ENCODE measurements at regions not wholly inside any gene's neighbourhood (a gene's known extent, or its start where the extent isn't known, plus 50 kb on each side); places are given as distances from the start of the nearest gene placed in this dataset.

GRCh38 chr3:178022599-178022998, 513.6 kb upstream of the KCNMB2 start:
- Histone ChIP-seq H3K4me1 (ENCODE audit: control insufficient read depth in 2 of 2, insufficient read depth in 2 of 2, low read length in 2 of 2) (no peaks in the 10 kb centered on the region), H3K27me3 (ENCODE audit: control insufficient read depth in 2 of 2, insufficient read depth in 2 of 2, low read length in 2 of 2) (no peaks in the 10 kb centered on the region), H3K9me3 (ENCODE audit: control insufficient read depth in 2 of 2, low read length in 2 of 2) (no peaks in the 10 kb centered on the region), H3K27ac (ENCODE audit: low read depth in 2 of 2, low read length in 2 of 2) (no peak overlapping the region), H3K4me3 (ENCODE audit: low read length in 2 of 2) (no peak overlapping the region), H3K9ac (ENCODE audit: low read depth in 1 of 2, low read length in 2 of 2) (no peak overlapping the region), H3K36me3 (ENCODE audit: control insufficient read depth in 2 of 2, insufficient read depth in 2 of 2, low read length in 2 of 2) (no peaks in the 10 kb centered on the region)

DNA sequence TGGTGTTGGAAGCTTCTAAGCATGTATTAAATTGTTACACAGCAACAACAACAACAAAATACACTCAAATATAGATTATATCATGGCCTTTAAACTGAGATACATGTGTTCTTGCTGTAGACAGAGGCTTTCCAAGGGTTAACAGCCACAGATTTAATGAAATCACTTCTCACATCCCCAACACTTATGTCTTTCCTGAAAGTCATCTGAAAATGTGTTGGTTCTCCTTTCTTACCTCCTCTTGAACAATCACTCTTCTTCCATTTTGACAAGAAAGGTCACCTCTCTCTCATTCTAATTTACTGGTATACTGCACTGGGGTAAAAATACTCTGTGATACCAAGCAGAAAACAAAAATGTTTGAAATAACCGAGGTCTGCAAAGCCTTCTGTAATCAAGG, 507.3 kb upstream of the KCNMB2 start:
- H3K27ac ChIP-seq (ENCODE audit: low read depth in 2 of 2, low read length in 2 of 2) = no peak overlapping the region
- no peak overlapping the region for H3K4me3 ChIP-seq (ENCODE audit: low read length in 2 of 2)
- no peaks in the 10 kb centered on the region for H3K27me3 ChIP-seq (ENCODE audit: control insufficient read depth in 2 of 2, insufficient read depth in 2 of 2, low read length in 2 of 2)
- no peaks in the 10 kb centered on the region for H3K9me3 ChIP-seq (ENCODE audit: control insufficient read depth in 2 of 2, low read length in 2 of 2)
- no peaks in the 10 kb centered on the region for H3K36me3 ChIP-seq (ENCODE audit: control insufficient read depth in 2 of 2, insufficient read depth in 2 of 2, low read length in 2 of 2)
- no peak overlapping the region for H3K9ac ChIP-seq (ENCODE audit: low read depth in 1 of 2, low read length in 2 of 2)
- no peaks in the 10 kb centered on the region for H3K4me1 ChIP-seq (ENCODE audit: control insufficient read depth in 2 of 2, insufficient read depth in 2 of 2, low read length in 2 of 2)

GRCh38 chr3:178036451-178037144, 499.6 kb upstream of the KCNMB2 start:
- Histone ChIP-seq H3K4me1 (ENCODE audit: control insufficient read depth in 2 of 2, insufficient read depth in 2 of 2, low read length in 2 of 2) (no peaks in the 10 kb centered on the region), H3K27ac (ENCODE audit: low read depth in 2 of 2, low read length in 2 of 2) (no peak overlapping the region), H3K9me3 (ENCODE audit: control insufficient read depth in 2 of 2, low read length in 2 of 2) (no peaks in the 10 kb centered on the region), H3K36me3 (ENCODE audit: control insufficient read depth in 2 of 2, insufficient read depth in 2 of 2, low read length in 2 of 2) (no peaks in the 10 kb centered on the region), H3K4me3 (ENCODE audit: low read length in 2 of 2) (no peak overlapping the region), H3K27me3 (ENCODE audit: control insufficient read depth in 2 of 2, insufficient read depth in 2 of 2, low read length in 2 of 2) (no peaks in the 10 kb centered on the region), H3K9ac (ENCODE audit: low read depth in 1 of 2, low read length in 2 of 2) (no peak overlapping the region)

GRCh38 chr3:178041931-178042330, 494.3 kb upstream of the KCNMB2 start:
- no peaks in the 10 kb centered on the region for H3K4me1 ChIP-seq (ENCODE audit: control insufficient read depth in 2 of 2, insufficient read depth in 2 of 2, low read length in 2 of 2)
- H3K9me3 ChIP-seq (ENCODE audit: control insufficient read depth in 2 of 2, low read length in 2 of 2) = no peaks in the 10 kb centered on the region
- H3K27ac ChIP-seq (ENCODE audit: low read depth in 2 of 2, low read length in 2 of 2) = no peak overlapping the region
- H3K27me3 ChIP-seq (ENCODE audit: control insufficient read depth in 2 of 2, insufficient read depth in 2 of 2, low read length in 2 of 2) = no peaks in the 10 kb centered on the region
- no peaks in the 10 kb centered on the region for H3K36me3 ChIP-seq (ENCODE audit: control insufficient read depth in 2 of 2, insufficient read depth in 2 of 2, low read length in 2 of 2)
- no peak overlapping the region for H3K9ac ChIP-seq (ENCODE audit: low read depth in 1 of 2, low read length in 2 of 2)
- no peak overlapping the region for H3K4me3 ChIP-seq (ENCODE audit: low read length in 2 of 2)

DNA sequence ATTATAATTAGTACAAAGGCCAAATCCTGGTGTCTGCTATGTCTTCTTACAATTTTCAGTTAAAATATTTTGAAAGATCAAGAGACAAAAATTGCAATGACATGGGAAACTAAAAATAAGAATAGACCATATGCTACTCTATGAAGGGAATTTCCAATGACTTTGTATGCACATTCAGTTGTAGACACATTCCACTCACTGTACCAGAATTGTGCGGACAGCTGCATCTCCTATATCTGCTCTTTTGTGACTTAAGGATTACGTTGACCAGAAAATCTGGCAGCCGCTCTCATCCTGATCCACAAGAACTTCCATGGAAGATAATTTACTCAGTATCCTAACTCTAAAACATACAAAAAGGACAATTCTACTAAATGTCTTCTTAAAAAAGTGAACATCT, 493.9 kb upstream of the KCNMB2 start:
- H3K36me3 ChIP-seq (ENCODE audit: control insufficient read depth in 2 of 2, insufficient read depth in 2 of 2, low read length in 2 of 2) = no peaks in the 10 kb centered on the region
- H3K9me3 ChIP-seq (ENCODE audit: control insufficient read depth in 2 of 2, low read length in 2 of 2) = no peaks in the 10 kb centered on the region
- H3K27ac ChIP-seq (ENCODE audit: low read depth in 2 of 2, low read length in 2 of 2) = no peak overlapping the region
- H3K4me3 ChIP-seq (ENCODE audit: low read length in 2 of 2) = no peak overlapping the region
- H3K4me1 ChIP-seq (ENCODE audit: control insufficient read depth in 2 of 2, insufficient read depth in 2 of 2, low read length in 2 of 2) = no peaks in the 10 kb centered on the region
- H3K9ac ChIP-seq (ENCODE audit: low read depth in 1 of 2, low read length in 2 of 2) = no peak overlapping the region
- H3K27me3 ChIP-seq (ENCODE audit: control insufficient read depth in 2 of 2, insufficient read depth in 2 of 2, low read length in 2 of 2) = no peaks in the 10 kb centered on the region

DNA sequence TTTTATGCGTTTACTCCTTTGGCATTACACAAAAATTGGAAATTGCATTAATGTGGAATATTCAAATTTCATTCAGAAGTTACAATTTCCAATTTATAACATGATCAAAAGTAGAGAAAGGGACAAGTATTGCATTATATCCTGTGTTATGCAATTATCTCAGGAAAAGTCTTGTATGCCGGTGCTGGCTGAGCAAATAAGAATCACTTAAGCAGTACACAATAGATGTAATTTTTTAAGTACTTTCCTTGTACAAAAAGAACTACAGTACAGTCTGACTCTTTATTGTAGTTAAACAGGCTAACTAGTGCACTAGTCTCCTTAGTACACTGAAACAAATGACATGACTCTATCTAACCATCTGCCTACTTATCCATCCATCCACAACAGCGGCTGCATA, 493.2 kb upstream of the KCNMB2 start:
- no peaks in the 10 kb centered on the region for H3K9me3 ChIP-seq (ENCODE audit: control insufficient read depth in 2 of 2, low read length in 2 of 2)
- no peak overlapping the region for H3K27ac ChIP-seq (ENCODE audit: low read depth in 2 of 2, low read length in 2 of 2)
- no peaks in the 10 kb centered on the region for H3K36me3 ChIP-seq (ENCODE audit: control insufficient read depth in 2 of 2, insufficient read depth in 2 of 2, low read length in 2 of 2)
- H3K27me3 ChIP-seq (ENCODE audit: control insufficient read depth in 2 of 2, insufficient read depth in 2 of 2, low read length in 2 of 2) = no peaks in the 10 kb centered on the region
- H3K4me3 ChIP-seq (ENCODE audit: low read length in 2 of 2) = no peak overlapping the region
- no peaks in the 10 kb centered on the region for H3K4me1 ChIP-seq (ENCODE audit: control insufficient read depth in 2 of 2, insufficient read depth in 2 of 2, low read length in 2 of 2)
- no peak overlapping the region for H3K9ac ChIP-seq (ENCODE audit: low read depth in 1 of 2, low read length in 2 of 2)

- Histone ChIP-seq H3K4me3 (ENCODE audit: low read length in 2 of 2) (no peak overlapping the region), H3K27ac (ENCODE audit: low read depth in 2 of 2, low read length in 2 of 2) (no peak overlapping the region), H3K27me3 (ENCODE audit: control insufficient read depth in 2 of 2, insufficient read depth in 2 of 2, low read length in 2 of 2) (no peaks in the 10 kb centered on the region), H3K9me3 (ENCODE audit: control insufficient read depth in 2 of 2, low read length in 2 of 2) (no peaks in the 10 kb centered on the region), H3K9ac (ENCODE audit: low read depth in 1 of 2, low read length in 2 of 2) (no peak overlapping the region), H3K36me3 (ENCODE audit: control insufficient read depth in 2 of 2, insufficient read depth in 2 of 2, low read length in 2 of 2) (no peaks in the 10 kb centered on the region), H3K4me1 (ENCODE audit: control insufficient read depth in 2 of 2, insufficient read depth in 2 of 2, low read length in 2 of 2) (no peaks in the 10 kb centered on the region)
Measured at GRCh38 chr3:178044320-178044719, 491.9 kb upstream of the KCNMB2 start.

- Histone ChIP-seq H3K36me3 (ENCODE audit: control insufficient read depth in 2 of 2, insufficient read depth in 2 of 2, low read length in 2 of 2) (no peaks in the 10 kb centered on the region), H3K9me3 (ENCODE audit: control insufficient read depth in 2 of 2, low read length in 2 of 2) (no peaks in the 10 kb centered on the region), H3K27ac (ENCODE audit: low read depth in 2 of 2, low read length in 2 of 2) (no peak overlapping the region), H3K4me3 (ENCODE audit: low read length in 2 of 2) (no peak overlapping the region), H3K9ac (ENCODE audit: low read depth in 1 of 2, low read length in 2 of 2) (no peak overlapping the region), H3K27me3 (ENCODE audit: control insufficient read depth in 2 of 2, insufficient read depth in 2 of 2, low read length in 2 of 2) (no peaks in the 10 kb centered on the region), H3K4me1 (ENCODE audit: control insufficient read depth in 2 of 2, insufficient read depth in 2 of 2, low read length in 2 of 2) (no peaks in the 10 kb centered on the region)
Measured at GRCh38 chr3:178047496-178047895, 488.7 kb upstream of the KCNMB2 start.

- Histone ChIP-seq H3K4me3 (ENCODE audit: low read length in 2 of 2) (no peak overlapping the region), H3K27ac (ENCODE audit: low read depth in 2 of 2, low read length in 2 of 2) (no peak overlapping the region), H3K4me1 (ENCODE audit: control insufficient read depth in 2 of 2, insufficient read depth in 2 of 2, low read length in 2 of 2) (no peaks in the 10 kb centered on the region), H3K36me3 (ENCODE audit: control insufficient read depth in 2 of 2, insufficient read depth in 2 of 2, low read length in 2 of 2) (no peaks in the 10 kb centered on the region), H3K9me3 (ENCODE audit: control insufficient read depth in 2 of 2, low read length in 2 of 2) (no peaks in the 10 kb centered on the region), H3K9ac (ENCODE audit: low read depth in 1 of 2, low read length in 2 of 2) (no peak overlapping the region), H3K27me3 (ENCODE audit: control insufficient read depth in 2 of 2, insufficient read depth in 2 of 2, low read length in 2 of 2) (no peaks in the 10 kb centered on the region)
Measured at GRCh38 chr3:178048768-178049167, 487.5 kb upstream of the KCNMB2 start.

DNA sequence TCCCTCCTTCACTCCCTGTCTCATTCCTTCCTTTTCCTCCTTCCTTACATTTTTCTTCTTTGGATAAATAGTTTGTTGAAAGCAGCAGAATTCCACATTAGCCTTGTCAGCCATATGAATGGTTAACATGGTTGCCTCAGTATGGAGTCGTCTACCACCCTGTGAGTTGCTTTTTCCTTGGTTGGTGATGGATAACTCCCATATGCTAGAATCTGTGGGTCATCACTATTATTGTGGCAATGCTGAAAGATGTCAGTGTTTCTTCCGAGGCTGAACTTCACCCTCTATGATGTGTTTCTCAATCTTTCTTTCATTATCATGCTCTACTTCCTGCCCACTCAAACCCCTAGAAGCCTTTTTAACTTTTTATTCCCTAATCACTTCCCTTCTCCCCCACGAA, 481.8 kb upstream of the KCNMB2 start:
- Histone ChIP-seq H3K4me3 (ENCODE audit: low read length in 2 of 2) (no peak overlapping the region), H3K9ac (ENCODE audit: low read depth in 1 of 2, low read length in 2 of 2) (no peak overlapping the region), H3K9me3 (ENCODE audit: control insufficient read depth in 2 of 2, low read length in 2 of 2) (no peaks in the 10 kb centered on the region), H3K36me3 (ENCODE audit: control insufficient read depth in 2 of 2, insufficient read depth in 2 of 2, low read length in 2 of 2) (no peaks in the 10 kb centered on the region), H3K4me1 (ENCODE audit: control insufficient read depth in 2 of 2, insufficient read depth in 2 of 2, low read length in 2 of 2) (peaks cover 0 to 3% of the 10 kb centered on the region in 2 donors), H3K27ac (ENCODE audit: low read depth in 2 of 2, low read length in 2 of 2) (no peak overlapping the region), H3K27me3 (ENCODE audit: control insufficient read depth in 2 of 2, insufficient read depth in 2 of 2, low read length in 2 of 2) (no peaks in the 10 kb centered on the region)

DNA sequence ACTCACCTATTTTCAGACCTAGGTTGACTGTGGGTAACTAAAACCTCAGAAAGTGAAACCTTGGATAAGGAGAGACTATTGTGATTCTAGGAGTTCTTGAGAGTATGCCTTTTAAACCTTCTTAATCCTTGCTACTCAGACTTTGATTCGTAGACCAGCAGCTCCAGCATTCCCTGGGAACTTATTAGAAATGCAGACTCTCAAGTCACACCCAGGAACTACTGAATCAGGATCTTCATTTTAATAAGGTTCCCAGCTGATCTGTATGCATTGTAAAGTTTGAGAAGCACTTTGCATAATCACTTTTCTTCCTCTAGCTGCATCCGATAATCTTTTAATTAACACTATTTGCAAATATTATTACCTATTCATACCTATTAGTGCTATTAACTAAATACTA, 480.3 kb upstream of the KCNMB2 start:
- H3K9me3 ChIP-seq (ENCODE audit: control insufficient read depth in 2 of 2, low read length in 2 of 2) = no peaks in the 10 kb centered on the region
- no peak overlapping the region for H3K4me3 ChIP-seq (ENCODE audit: low read length in 2 of 2)
- H3K36me3 ChIP-seq (ENCODE audit: control insufficient read depth in 2 of 2, insufficient read depth in 2 of 2, low read length in 2 of 2) = no peaks in the 10 kb centered on the region
- no peaks in the 10 kb centered on the region for H3K27me3 ChIP-seq (ENCODE audit: control insufficient read depth in 2 of 2, insufficient read depth in 2 of 2, low read length in 2 of 2)
- no peak overlapping the region for H3K9ac ChIP-seq (ENCODE audit: low read depth in 1 of 2, low read length in 2 of 2)
- no peak overlapping the region for H3K27ac ChIP-seq (ENCODE audit: low read depth in 2 of 2, low read length in 2 of 2)
- peaks cover 0 to 3% of the 10 kb centered on the region in 2 donors for H3K4me1 ChIP-seq (ENCODE audit: control insufficient read depth in 2 of 2, insufficient read depth in 2 of 2, low read length in 2 of 2)
